Thyroid gland (tissue), 4 donors: ENCODE measurements at regions not wholly inside any gene's neighbourhood (a gene's known extent, or its start where the extent isn't known, plus 50 kb on each side); places are given as distances from the start of the nearest gene placed in this dataset.

Experiments
- DNase-seq, 2 donors: peaks; one replicate each; pipeline ENCODE4 v3.0.0-alpha.2; 2019
- H3K27ac ChIP-seq, 3 donors: fragments of 200-600 bp; sonication (generic); 1 replicate in 2 of 3; 2 replicates in 1 of 3; pipeline ENCODE4 v1.5.1; 2016 to 2019; ENCODE audit warnings: mild to moderate bottlenecking in 1 of 3, moderate library complexity in 1 of 3
- H3K27me3 ChIP-seq: fragments of 200-600 bp; sonication (generic); one replicate; pipeline ENCODE4 v1.5.1; 2019
- H3K36me3 ChIP-seq, 2 donors: fragments of 200-600 bp; sonication (generic); one replicate each; pipeline ENCODE4 v1.5.1; 2016 to 2019
- H3K4me1 ChIP-seq, 2 donors: fragments of 200-600 bp; sonication (generic); one replicate each; pipeline ENCODE4 v1.5.1; 2017 to 2019
- H3K4me3 ChIP-seq, 3 donors: fragments of 200-600 bp; sonication (generic); replicated peaks in 1 of 3; 1 replicate in 2 of 3; 2 replicates in 1 of 3; pipeline ENCODE4 v1.5.1; 2016; ENCODE audit warnings: mild to moderate bottlenecking in 1 of 3
- H3K9me3 ChIP-seq: fragments of 200-600 bp; sonication (generic); one replicate; pipeline ENCODE4 v1.5.1; 2017
- POLR2A ChIP-seq, 2 donors: fragments of 450-650 bp; IDR thresholded peaks; one replicate each; pipeline ENCODE4 v1.6.1; 2017; ENCODE audit warnings: antibody characterized with exemption in 2 of 2, mild to moderate bottlenecking in 2 of 2, moderate library complexity in 1 of 2
- WGBS, 2 donors: methylation state at CpG; one replicate each; pipeline ENCODE4 v1.1.5; 2017; 5-methylcytosine and 5-hydroxymethylcytosine counted together
- intact Hi-C: fragments of 100-400 bp; cut with DNase I; formaldehyde crosslinking; loops from one replicate; pipeline ENCODE4 v1.15.1; 2023
- TF ChIP-seq, protein P1 (sequence below), 6 experiments: fragments of 200-600 bp in 3 of 6; fragments of 450-650 bp in 3 of 6; sonication (generic) in 3 of 6; IDR thresholded peaks; one replicate each; pipeline ENCODE4 v1.5.1; 2016 to 2019; ENCODE audit warnings: antibody characterized with exemption in 6 of 6, mild to moderate bottlenecking in 2 of 6, inconsistent platforms in 1 of 6, moderate library complexity in 1 of 6

DNA sequence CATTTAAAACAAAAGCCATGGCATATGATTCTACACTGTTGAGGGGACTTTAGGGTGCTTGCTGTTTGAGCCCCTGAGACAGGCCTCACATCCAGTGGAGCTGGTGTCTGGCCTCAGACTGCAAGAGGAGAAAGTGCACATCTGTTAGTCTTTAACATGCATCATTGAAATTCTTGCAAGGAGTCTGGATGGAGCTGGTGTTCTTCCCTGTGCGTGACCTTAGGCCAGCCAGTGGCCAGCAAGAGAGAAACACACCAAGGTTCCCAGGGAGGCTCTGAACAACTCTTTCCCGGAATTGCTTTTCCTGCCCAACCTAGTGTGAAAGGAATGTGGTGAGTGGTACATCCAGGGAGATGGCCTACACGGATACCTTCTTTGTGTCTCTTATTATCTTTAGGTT is 282.8 kb upstream of the TNC start:
- Histone ChIP-seq H3K36me3 (no peaks in the 10 kb centered on the region), H3K9me3 (no peaks in the 10 kb centered on the region), H3K4me1 (no peaks in the 10 kb centered on the region), H3K27me3 (no peaks in the 10 kb centered on the region), H3K4me3 (no peak overlapping the region), H3K27ac (no peak overlapping the region)
- intact Hi-C loops = no loop called here
- 33 to 70% methylated on average over 3 of the region's 3 CpGs for WGBS, 2 donors
- no peak for TF ChIP-seq POLR2A (IDR thresholded peaks at IDR 0.05)
- TF ChIP-seq, protein P1, sequence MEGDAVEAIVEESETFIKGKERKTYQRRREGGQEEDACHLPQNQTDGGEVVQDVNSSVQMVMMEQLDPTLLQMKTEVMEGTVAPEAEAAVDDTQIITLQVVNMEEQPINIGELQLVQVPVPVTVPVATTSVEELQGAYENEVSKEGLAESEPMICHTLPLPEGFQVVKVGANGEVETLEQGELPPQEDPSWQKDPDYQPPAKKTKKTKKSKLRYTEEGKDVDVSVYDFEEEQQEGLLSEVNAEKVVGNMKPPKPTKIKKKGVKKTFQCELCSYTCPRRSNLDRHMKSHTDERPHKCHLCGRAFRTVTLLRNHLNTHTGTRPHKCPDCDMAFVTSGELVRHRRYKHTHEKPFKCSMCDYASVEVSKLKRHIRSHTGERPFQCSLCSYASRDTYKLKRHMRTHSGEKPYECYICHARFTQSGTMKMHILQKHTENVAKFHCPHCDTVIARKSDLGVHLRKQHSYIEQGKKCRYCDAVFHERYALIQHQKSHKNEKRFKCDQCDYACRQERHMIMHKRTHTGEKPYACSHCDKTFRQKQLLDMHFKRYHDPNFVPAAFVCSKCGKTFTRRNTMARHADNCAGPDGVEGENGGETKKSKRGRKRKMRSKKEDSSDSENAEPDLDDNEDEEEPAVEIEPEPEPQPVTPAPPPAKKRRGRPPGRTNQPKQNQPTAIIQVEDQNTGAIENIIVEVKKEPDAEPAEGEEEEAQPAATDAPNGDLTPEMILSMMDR (IDR thresholded peaks at IDR 0.05) = no peak
- no peak for DNase-seq

DNA sequence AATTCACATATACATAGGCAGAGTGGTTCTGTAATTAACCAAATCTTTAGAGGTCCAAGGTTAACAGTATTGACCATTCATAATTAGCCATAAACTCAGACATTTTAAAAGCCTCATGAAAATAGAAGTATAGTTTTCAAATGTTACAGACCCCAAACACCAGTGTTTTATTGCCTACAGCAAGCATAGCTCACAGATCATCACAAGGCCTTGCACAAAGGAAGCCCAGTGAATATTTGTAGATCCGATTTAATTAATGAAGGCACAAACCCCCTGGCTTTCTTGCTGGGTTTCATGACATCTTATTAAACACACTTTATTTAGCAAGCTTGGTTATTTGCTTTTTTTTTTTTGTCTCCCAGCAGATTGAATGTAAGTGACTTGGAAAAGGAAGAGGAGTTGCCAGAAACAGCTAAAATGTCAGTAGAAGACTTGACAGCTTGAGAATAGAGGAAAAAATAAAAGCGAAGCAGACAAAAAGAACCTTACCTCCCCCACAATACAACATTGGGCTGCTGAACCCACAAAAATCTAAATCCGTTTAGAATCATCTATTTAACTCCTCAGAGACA is 283.9 kb upstream of the TNC start:
- DNase-seq = no peak
- Histone ChIP-seq H3K27ac (no peak overlapping the region), H3K9me3 (no peaks in the 10 kb centered on the region), H3K27me3 (no peaks in the 10 kb centered on the region), H3K36me3 (no peaks in the 10 kb centered on the region), H3K4me1 (no peaks in the 10 kb centered on the region), H3K4me3 (no peak overlapping the region)
- intact Hi-C loops = no loop called here
- WGBS, 2 donors = 69 to 78% methylated on average over 3 of the region's 3 CpGs
- TF ChIP-seq POLR2A (IDR thresholded peaks at IDR 0.05) = no peak

DNA sequence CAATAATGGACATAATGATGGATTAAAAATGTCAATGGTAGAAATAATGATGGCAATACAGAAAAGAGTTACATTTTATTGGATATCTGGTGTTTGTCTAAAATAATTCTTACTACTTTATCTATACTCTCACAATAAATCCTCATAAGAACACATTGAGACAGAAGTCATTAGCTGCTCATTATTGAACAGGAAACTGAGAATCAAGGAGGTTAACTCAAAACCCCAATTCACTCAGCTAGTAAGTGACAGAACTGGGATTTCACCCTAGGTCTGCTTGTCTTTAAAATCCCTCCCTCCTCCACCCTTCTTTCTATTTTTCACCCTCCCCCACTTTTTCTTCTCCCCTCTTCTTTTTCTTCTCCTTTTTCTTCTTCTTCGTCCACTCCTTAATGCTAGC is 285.8 kb upstream of the TNC start:
- H3K27me3 ChIP-seq = no peaks in the 10 kb centered on the region
- 91% methylated on average over 1 of the region's 1 CpG for WGBS, 2 donors
- no peak for DNase-seq
- H3K27ac ChIP-seq = no peak overlapping the region
- TF ChIP-seq, protein P1 (IDR thresholded peaks at IDR 0.05) = no peak
- no peak for TF ChIP-seq POLR2A (IDR thresholded peaks at IDR 0.05)
- H3K9me3 ChIP-seq = no peaks in the 10 kb centered on the region
- H3K4me1 ChIP-seq = no peaks in the 10 kb centered on the region
- no peak overlapping the region for H3K4me3 ChIP-seq
- intact Hi-C loops = no loop called here
- H3K36me3 ChIP-seq = no peaks in the 10 kb centered on the region

DNA sequence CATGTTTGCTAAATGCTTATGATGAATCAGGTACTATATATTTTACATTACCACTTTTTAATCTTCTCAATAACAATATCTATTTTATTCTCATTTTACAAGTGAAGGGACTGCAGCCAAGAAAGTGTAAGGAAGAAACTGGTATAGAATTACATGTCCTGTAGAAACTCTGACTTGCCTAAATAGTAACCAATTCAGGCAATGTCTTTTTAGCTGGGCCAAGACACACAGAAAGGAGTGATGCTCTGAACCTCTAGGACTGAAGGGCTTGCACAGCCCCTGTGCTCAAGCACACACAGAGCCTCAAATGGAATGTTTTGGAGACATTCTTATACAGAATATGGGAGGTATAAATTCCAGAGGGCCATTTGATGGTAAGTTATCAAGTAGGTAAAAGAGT is 286.4 kb upstream of the TNC start:
- Histone ChIP-seq H3K36me3 (no peaks in the 10 kb centered on the region), H3K27me3 (no peaks in the 10 kb centered on the region), H3K4me3 (no peak overlapping the region), H3K9me3 (no peaks in the 10 kb centered on the region), H3K4me1 (no peaks in the 10 kb centered on the region), H3K27ac (no peak overlapping the region)
- intact Hi-C loops = no loop called here
- no peak for DNase-seq
- TF ChIP-seq, protein P1 (IDR thresholded peaks at IDR 0.05) = no peak
- no peak for TF ChIP-seq POLR2A (IDR thresholded peaks at IDR 0.05)

DNA sequence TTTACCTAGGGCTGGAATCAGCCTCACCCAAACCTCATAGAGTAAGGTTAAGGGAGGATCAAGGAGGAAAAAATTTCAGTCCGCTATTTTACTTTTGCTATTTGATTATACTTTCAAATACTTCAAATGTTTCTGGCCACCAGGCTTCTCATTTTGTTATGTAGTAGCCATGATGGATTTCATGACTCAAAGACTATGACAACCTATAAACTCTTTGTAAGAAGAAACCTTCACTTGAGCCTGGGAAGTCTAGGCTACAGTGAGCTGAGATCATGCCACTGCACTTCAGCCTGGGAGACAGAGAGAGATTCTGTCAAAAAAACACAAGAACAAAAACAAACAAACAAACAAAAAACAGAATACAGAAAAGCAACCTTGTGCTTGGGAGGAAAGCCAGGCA is 293.6 kb upstream of the TNC start:
- H3K4me1 ChIP-seq = no peaks in the 10 kb centered on the region
- TF ChIP-seq, protein P1 (IDR thresholded peaks at IDR 0.05) = no peak
- TF ChIP-seq POLR2A (IDR thresholded peaks at IDR 0.05) = no peak
- H3K4me3 ChIP-seq = no peak overlapping the region
- DNase-seq = no peak
- H3K27me3 ChIP-seq = no peaks in the 10 kb centered on the region
- 92 to 97% methylated on average over 1 of the region's 1 CpG for WGBS, 2 donors
- H3K9me3 ChIP-seq = no peaks in the 10 kb centered on the region
- intact Hi-C loops = no loop called here
- no peak overlapping the region for H3K27ac ChIP-seq
- no peaks in the 10 kb centered on the region for H3K36me3 ChIP-seq

DNA sequence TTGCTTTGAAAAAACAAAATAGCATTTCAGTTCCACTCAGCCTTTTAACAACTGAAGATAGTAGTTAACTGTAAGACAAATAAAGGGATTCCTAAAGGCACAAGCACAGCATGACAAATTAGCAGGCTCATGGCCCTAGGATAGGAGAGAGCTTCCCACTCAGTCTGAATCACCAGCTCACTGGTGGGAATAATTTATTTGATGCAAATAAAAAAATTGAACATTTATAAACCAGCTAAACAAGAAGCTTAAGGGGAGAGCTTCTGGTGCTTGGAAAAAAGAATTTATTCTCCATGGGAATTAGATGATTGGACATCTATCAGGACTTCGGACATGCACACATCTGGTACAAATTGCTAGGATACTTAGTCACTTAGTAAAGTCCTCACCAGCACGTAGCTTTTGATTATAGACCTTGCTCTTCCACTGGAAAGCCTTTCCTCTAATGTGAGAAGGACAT is 294.1 kb upstream of the TNC start:
- Histone ChIP-seq H3K4me3 (no peak overlapping the region), H3K4me1 (no peaks in the 10 kb centered on the region), H3K36me3 (no peaks in the 10 kb centered on the region), H3K9me3 (no peaks in the 10 kb centered on the region), H3K27ac (no peak overlapping the region), H3K27me3 (no peaks in the 10 kb centered on the region)
- DNase-seq = no peak
- 59 to 71% methylated on average over 2 of the region's 2 CpGs for WGBS, 2 donors
- TF ChIP-seq, protein P1 (IDR thresholded peaks at IDR 0.05) = no peak
- no peak for TF ChIP-seq POLR2A (IDR thresholded peaks at IDR 0.05)
- intact Hi-C loops = no loop called here
